Uterus (tissue), 3 donors: ENCODE measurements at regions not wholly inside any gene's neighbourhood (a gene's known extent, or its start where the extent isn't known, plus 50 kb on each side); places are given as distances from the start of the nearest gene placed in this dataset.

Experiments used
- DNase-seq, 2 donors: peaks; one replicate each; pipeline ENCODE4 v3.0.0-alpha.2; 2019 to 2020
- H3K27ac ChIP-seq, 2 donors: fragments of 200-600 bp; sonication (generic); 1 replicate in 1 of 2; 2 replicates in 1 of 2; pipeline ENCODE4 v1.5.1; 2016 to 2018
- H3K27me3 ChIP-seq, 2 donors: fragments of 200-600 bp; sonication (generic); one replicate each; pipeline ENCODE4 v1.5.1; 2018 to 2019; ENCODE audit warnings: control low read depth in 1 of 2
- H3K36me3 ChIP-seq, 2 donors: fragments of 200-600 bp; sonication (generic); one replicate each; pipeline ENCODE4 v1.5.1; 2019; ENCODE audit warnings: control low read depth in 1 of 2
- H3K4me1 ChIP-seq, 2 donors: fragments of 200-600 bp; sonication (generic); one replicate each; pipeline ENCODE4 v1.5.1; 2018 to 2019; ENCODE audit warnings: control low read depth in 1 of 2
- H3K4me3 ChIP-seq, 2 donors: fragments of 200-600 bp; sonication (generic); 1 replicate in 1 of 2; 2 replicates in 1 of 2; pipeline ENCODE4 v1.5.1; 2018 to 2019; ENCODE audit warnings: mild to moderate bottlenecking in 1 of 2
- H3K9me3 ChIP-seq, 2 donors: fragments of 200-600 bp; sonication (generic); one replicate each; pipeline ENCODE4 v1.5.1; 2019; ENCODE audit warnings: control low read depth in 1 of 2
- CTCF ChIP-seq, 4 experiments: fragments of 200-600 bp in 2 of 4; fragments of 450-650 bp in 2 of 4; sonication (generic) in 2 of 4; IDR thresholded peaks; one replicate each; pipeline ENCODE4 v1.5.1; 2016 to 2019; ENCODE audit warnings: antibody characterized with exemption in 4 of 4, mild to moderate bottlenecking in 2 of 4, moderate library complexity in 1 of 4
- POLR2A ChIP-seq, 2 donors: fragments of 450-650 bp; IDR thresholded peaks; one replicate each; pipeline ENCODE4 v1.6.1; 2016; ENCODE audit warnings: antibody characterized with exemption in 2 of 2, mild to moderate bottlenecking in 1 of 2, moderate library complexity in 1 of 2
- intact Hi-C: fragments of 100-400 bp; cut with DNase I; formaldehyde crosslinking; loops from one replicate; pipeline ENCODE4 v1.15.1; 2023; ENCODE audit warnings: low total_unique reads
- donor health status: DM: yes; HTN: yes; CAD: no.

- H3K9me3 ChIP-seq: no peaks in the 10 kb centered on the region
- H3K27me3 ChIP-seq: no peaks in the 10 kb centered on the region
- TF ChIP-seq CTCF (IDR thresholded peaks at IDR 0.05) (no peak), POLR2A (IDR thresholded peaks at IDR 0.05) (no peak)
- no peak overlapping the region for H3K4me3 ChIP-seq
- DNase-seq: no peak
- intact Hi-C loops: no loop called here
- H3K36me3 ChIP-seq: no peaks in the 10 kb centered on the region
- H3K27ac ChIP-seq: no peak overlapping the region
- no peaks in the 10 kb centered on the region for H3K4me1 ChIP-seq
Measured at GRCh38 chr11:92770419-92770818, 199.0 kb upstream of the MTNR1B start.

GRCh38 chr11:92770981-92771380, 198.5 kb upstream of the MTNR1B start:
- no peaks in the 10 kb centered on the region for H3K36me3 ChIP-seq
- H3K27me3 ChIP-seq: no peaks in the 10 kb centered on the region
- no peaks in the 10 kb centered on the region for H3K9me3 ChIP-seq
- H3K4me3 ChIP-seq: no peak overlapping the region
- intact Hi-C loops: no loop called here
- no peak for DNase-seq
- no peak overlapping the region for H3K27ac ChIP-seq
- no peaks in the 10 kb centered on the region for H3K4me1 ChIP-seq
- TF ChIP-seq POLR2A (IDR thresholded peaks at IDR 0.05): no peak

GRCh38 chr11:92771701-92772100, 197.8 kb upstream of the MTNR1B start:
- Histone ChIP-seq H3K36me3 (no peaks in the 10 kb centered on the region), H3K4me1 (no peaks in the 10 kb centered on the region), H3K27ac (no peak overlapping the region), H3K27me3 (no peaks in the 10 kb centered on the region), H3K4me3 (no peak overlapping the region), H3K9me3 (no peaks in the 10 kb centered on the region)
- no peak for DNase-seq
- intact Hi-C loops: no loop called here
- TF ChIP-seq POLR2A (IDR thresholded peaks at IDR 0.05) (no peak), CTCF (IDR thresholded peaks at IDR 0.05) (no peak)

GRCh38 chr11:92775003-92775676, 194.3 kb upstream of the MTNR1B start:
- H3K4me1 ChIP-seq: no peaks in the 10 kb centered on the region
- no peak overlapping the region for H3K4me3 ChIP-seq
- H3K27ac ChIP-seq: no peak overlapping the region
- TF ChIP-seq CTCF (IDR thresholded peaks at IDR 0.05): no peak
- TF ChIP-seq POLR2A (IDR thresholded peaks at IDR 0.05): no peak
- H3K9me3 ChIP-seq: no peaks in the 10 kb centered on the region
- DNase-seq: no peak
- no peaks in the 10 kb centered on the region for H3K36me3 ChIP-seq
- intact Hi-C loops: no loop called here
- no peaks in the 10 kb centered on the region for H3K27me3 ChIP-seq

GRCh38 chr11:92776676-92777075, 192.8 kb upstream of the MTNR1B start:
- Histone ChIP-seq H3K9me3 (no peaks in the 10 kb centered on the region), H3K4me3 (no peak overlapping the region), H3K27ac (no peak overlapping the region), H3K36me3 (no peaks in the 10 kb centered on the region), H3K27me3 (no peaks in the 10 kb centered on the region), H3K4me1 (no peaks in the 10 kb centered on the region)
- no peak for DNase-seq
- TF ChIP-seq POLR2A (IDR thresholded peaks at IDR 0.05) (no peak), CTCF (IDR thresholded peaks at IDR 0.05) (no peak)
- intact Hi-C loops: no loop called here

GRCh38 chr11:92779746-92780145, 189.7 kb upstream of the MTNR1B start:
- H3K27me3 ChIP-seq: no peaks in the 10 kb centered on the region
- intact Hi-C loops: no loop called here
- no peak overlapping the region for H3K27ac ChIP-seq
- DNase-seq: no peak
- TF ChIP-seq CTCF (IDR thresholded peaks at IDR 0.05) (no peak), POLR2A (IDR thresholded peaks at IDR 0.05) (no peak)
- no peak overlapping the region for H3K4me3 ChIP-seq
- no peaks in the 10 kb centered on the region for H3K4me1 ChIP-seq
- no peaks in the 10 kb centered on the region for H3K9me3 ChIP-seq
- no peaks in the 10 kb centered on the region for H3K36me3 ChIP-seq
